ENCODE measurements at regions not wholly inside any gene's neighbourhood (a gene's known extent, or its start where the extent isn't known, plus 50 kb on each side); places are given as distances from the start of the nearest gene placed in this dataset.
"Not testable (repeated sequence)": the region's sequence is repeated elsewhere in the genome, so short reads cannot be mapped to it uniquely, and the experiment has no call there.

DNA sequence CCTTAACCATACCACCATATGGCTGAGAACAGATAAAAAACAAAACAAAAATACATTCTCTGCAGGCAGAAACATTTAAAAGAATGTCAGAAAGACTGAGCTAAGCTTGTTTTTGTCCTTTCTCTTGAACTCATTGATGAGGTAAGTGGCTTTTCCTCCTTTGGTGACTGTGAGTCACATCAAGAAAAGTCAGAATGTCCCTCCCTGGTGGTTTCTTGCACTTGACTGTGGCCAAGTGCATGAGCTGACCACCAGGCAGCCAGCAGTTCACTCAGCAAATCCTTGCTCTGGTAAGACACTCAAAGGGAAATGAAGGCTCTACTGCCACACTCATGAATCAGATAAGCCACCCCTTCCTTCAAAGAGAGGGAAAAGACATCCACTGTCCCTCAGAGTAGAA is 970.9 kb downstream of the TAF11L14 start:
- no peak overlapping the region for H3K27ac ChIP-seq
- TF ChIP-seq, protein P1, sequence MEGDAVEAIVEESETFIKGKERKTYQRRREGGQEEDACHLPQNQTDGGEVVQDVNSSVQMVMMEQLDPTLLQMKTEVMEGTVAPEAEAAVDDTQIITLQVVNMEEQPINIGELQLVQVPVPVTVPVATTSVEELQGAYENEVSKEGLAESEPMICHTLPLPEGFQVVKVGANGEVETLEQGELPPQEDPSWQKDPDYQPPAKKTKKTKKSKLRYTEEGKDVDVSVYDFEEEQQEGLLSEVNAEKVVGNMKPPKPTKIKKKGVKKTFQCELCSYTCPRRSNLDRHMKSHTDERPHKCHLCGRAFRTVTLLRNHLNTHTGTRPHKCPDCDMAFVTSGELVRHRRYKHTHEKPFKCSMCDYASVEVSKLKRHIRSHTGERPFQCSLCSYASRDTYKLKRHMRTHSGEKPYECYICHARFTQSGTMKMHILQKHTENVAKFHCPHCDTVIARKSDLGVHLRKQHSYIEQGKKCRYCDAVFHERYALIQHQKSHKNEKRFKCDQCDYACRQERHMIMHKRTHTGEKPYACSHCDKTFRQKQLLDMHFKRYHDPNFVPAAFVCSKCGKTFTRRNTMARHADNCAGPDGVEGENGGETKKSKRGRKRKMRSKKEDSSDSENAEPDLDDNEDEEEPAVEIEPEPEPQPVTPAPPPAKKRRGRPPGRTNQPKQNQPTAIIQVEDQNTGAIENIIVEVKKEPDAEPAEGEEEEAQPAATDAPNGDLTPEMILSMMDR (IDR thresholded peaks at IDR 0.05): no peak
- TF ChIP-seq POLR2AphosphoS5 (IDR thresholded peaks at IDR 0.05; ENCODE audit: insufficient read depth in 1 of 2, low read depth in 1 of 2) (no peak), POLR2A (IDR thresholded peaks at IDR 0.05) (no peak)
- DNase-seq (ENCODE audit: extremely low spot score in 2 of 2): no peak
- intact Hi-C loops (cut with DNase I): no loop called here
- H3K4me3 ChIP-seq: no peak overlapping the region
- H3K27me3 ChIP-seq: no peaks in the 10 kb centered on the region
- no peaks in the 10 kb centered on the region for H3K9me3 ChIP-seq
- H3K36me3 ChIP-seq: no peaks in the 10 kb centered on the region
- H3K4me1 ChIP-seq: no peaks in the 10 kb centered on the region

DNA sequence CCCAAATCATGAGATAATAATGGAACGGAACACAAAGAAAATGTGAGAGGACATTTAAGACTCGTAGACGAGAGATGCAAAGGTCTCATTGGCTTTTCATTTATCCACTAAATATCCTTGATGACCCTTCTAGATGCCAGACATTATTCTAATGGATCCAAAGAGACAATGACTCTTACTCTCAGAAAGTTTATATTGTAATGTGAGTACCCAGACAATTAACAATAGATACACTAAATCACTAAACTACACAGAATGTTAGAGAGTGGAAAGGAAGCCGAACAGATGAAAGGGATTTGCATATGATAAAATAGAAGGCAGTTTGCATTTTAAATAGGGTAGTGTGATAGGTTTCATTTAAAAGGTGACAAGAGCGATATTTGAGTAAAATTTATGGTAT is 973.3 kb downstream of the TAF11L14 start:
- DNase-seq (ENCODE audit: extremely low spot score in 2 of 2): no peak
- intact Hi-C loops (cut with DNase I): no loop called here

DNA sequence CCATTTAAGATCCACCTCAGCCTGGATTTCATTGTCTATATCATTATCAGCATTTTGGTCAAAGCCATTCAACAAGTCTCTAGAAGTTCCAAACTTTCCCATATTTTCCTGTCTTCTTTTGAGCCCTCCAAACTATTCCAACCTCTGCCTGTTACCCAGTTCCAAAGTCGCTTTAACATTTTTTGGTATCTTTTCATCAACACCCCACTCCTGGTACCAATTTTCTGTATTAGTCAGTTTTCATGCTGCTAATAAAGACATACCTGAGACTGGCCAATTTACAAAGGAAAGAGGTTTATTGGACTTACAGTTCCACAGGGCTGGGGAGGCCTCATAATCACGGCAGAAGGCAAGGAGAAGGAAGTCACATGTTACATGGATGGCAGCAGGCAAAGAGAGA is 982.9 kb downstream of the TAF11L14 start:
- H3K27me3 ChIP-seq; H3K9me3 ChIP-seq; H3K4me3 ChIP-seq; H3K4me1 ChIP-seq; H3K27ac ChIP-seq; H3K36me3 ChIP-seq; intact Hi-C loops (cut with DNase I); DNase-seq (ENCODE audit: extremely low spot score in 2 of 2): not testable (repeated sequence)

More for the DNA sequence above, 973.3 kb downstream of the TAF11L14 start:
- H3K4me3 ChIP-seq: no peak overlapping the region
- TF ChIP-seq, protein P1 (IDR thresholded peaks at IDR 0.05): no peak
- TF ChIP-seq POLR2AphosphoS5 (IDR thresholded peaks at IDR 0.05; ENCODE audit: insufficient read depth in 1 of 2, low read depth in 1 of 2): no peak
- TF ChIP-seq POLR2A (IDR thresholded peaks at IDR 0.05): no peak
- no peak overlapping the region for H3K27ac ChIP-seq
- no peaks in the 10 kb centered on the region for H3K4me1 ChIP-seq
- no peaks in the 10 kb centered on the region for H3K36me3 ChIP-seq
- no peaks in the 10 kb centered on the region for H3K27me3 ChIP-seq
- H3K9me3 ChIP-seq: no peaks in the 10 kb centered on the region

DNA sequence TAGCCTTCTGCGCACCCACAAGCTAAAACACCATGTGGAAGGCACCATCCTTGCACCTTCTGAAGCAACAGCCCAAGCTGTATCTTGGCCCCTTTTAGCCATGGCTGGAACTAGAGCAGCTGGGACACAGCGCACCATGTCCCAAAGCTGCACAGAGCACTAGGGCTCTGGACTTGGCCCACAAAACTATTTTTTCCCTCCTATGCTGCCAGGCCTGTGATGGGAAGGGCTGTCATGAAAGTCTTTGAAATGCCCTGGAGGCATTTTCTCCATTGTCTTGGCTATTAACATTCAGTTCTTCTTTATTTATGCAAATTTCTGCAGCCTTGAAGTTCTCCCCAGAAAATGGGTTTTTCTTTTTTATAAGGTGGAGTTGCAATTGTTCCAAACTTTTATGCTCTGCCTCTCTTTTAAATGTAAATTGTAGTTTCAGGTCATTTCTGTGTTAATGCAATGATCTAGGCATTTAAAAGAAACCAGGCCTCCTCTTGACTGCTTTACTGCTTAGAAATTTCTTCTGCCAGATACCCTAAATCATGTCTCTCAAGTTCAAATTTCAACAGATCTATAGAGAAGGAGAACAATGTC is 996.3 kb downstream of the TAF11L14 start:
- intact Hi-C loops (cut with DNase I): no loop called here
- H3K4me3 ChIP-seq: no peak overlapping the region
- no peaks in the 10 kb centered on the region for H3K4me1 ChIP-seq
- TF ChIP-seq POLR2AphosphoS5 (IDR thresholded peaks at IDR 0.05; ENCODE audit: insufficient read depth in 1 of 2, low read depth in 1 of 2) (no peak), POLR2A (IDR thresholded peaks at IDR 0.05) (no peak)
- TF ChIP-seq, protein P1 (IDR thresholded peaks at IDR 0.05): no peak
- no peaks in the 10 kb centered on the region for H3K9me3 ChIP-seq
- no peak for DNase-seq (ENCODE audit: extremely low spot score in 2 of 2)
- H3K36me3 ChIP-seq: no peaks in the 10 kb centered on the region
- no peaks in the 10 kb centered on the region for H3K27me3 ChIP-seq
- H3K27ac ChIP-seq: no peak overlapping the region

DNA sequence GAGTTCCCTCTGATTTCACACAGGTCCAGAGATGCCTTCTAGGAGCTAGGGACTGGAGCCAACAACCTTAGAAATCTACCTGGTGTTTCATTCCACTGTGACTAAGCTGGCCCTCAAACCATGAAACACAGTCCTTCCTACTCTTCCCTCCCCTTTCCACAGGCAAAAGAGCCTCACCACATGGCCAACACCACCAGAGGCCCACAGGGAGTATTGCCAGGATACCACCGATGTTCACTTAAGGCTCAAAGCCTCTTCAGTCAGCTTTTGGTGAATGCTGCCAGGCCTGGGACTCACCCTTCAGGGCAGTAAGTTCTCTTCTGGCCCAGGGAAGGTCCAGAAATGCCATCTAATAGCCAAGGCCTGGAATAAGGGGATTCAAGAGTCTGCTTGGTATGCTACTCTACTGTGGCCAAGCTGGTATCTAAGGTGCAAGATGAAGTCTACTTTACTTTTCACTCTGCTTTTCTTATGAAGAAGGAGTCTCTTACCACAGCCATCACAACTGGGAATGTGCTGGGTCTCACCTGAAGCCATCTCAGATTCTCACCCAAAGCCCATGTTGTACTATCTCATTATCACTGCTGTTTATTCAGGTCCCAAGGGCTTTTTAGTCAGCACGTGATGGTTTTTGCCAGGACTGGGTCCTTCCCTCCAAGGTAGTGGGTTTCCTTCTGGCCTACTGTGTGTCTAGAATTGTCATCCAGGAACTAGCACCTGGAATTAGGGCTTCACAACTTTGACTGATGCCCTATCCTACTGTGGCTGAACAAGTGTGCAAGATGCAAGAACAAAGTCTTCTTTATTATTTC is 1018.4 kb downstream of the TAF11L14 start:
- TF ChIP-seq, protein P1 (IDR thresholded peaks at IDR 0.05): no peak
- no peak for TF ChIP-seq POLR2AphosphoS5 (IDR thresholded peaks at IDR 0.05; ENCODE audit: insufficient read depth in 1 of 2, low read depth in 1 of 2)
- no peak for TF ChIP-seq POLR2A (IDR thresholded peaks at IDR 0.05)
- no peaks in the 10 kb centered on the region for H3K27me3 ChIP-seq
- DNase-seq (ENCODE audit: extremely low spot score in 2 of 2): no peak
- no peak overlapping the region for H3K27ac ChIP-seq
- no peaks in the 10 kb centered on the region for H3K36me3 ChIP-seq
- H3K4me3 ChIP-seq: no peak overlapping the region
- intact Hi-C loops (cut with DNase I): no loop called here
- no peaks in the 10 kb centered on the region for H3K9me3 ChIP-seq
- H3K4me1 ChIP-seq: no peaks in the 10 kb centered on the region

Measured in vagina (tissue), 2 donors.